HepG2 (cell line): ENCODE measurements at regions not wholly inside any gene's neighbourhood (a gene's known extent, or its start where the extent isn't known, plus 50 kb on each side); places are given as distances from the start of the nearest gene placed in this dataset.

ENCODE experiments used
- CEBPG ChIP-seq: IDR thresholded peaks from 2 replicates; pipeline ENCODE4 v1.6.1; 2016
- EP300 ChIP-seq, 3 experiments: sonication (generic) in 1 of 3; formaldehyde crosslinking in 1 of 3; IDR thresholded peaks; 2 replicates each; pipeline versions ENCODE4 v1.5.1 to v1.6.1; 2011 to 2020; ENCODE audit warnings: low read depth in 2 of 3, low read length in 2 of 3, borderline replicate concordance in 1 of 3, improper control_type of control experiment in 1 of 3, mild to moderate bottlenecking in 1 of 3, missing genetic modification reagents in 1 of 3, moderate library complexity in 1 of 3
- MAZ ChIP-seq, 2 experiments: sonication (generic) in 1 of 2; formaldehyde crosslinking in 1 of 2; IDR thresholded peaks; 2 replicates each; pipeline versions ENCODE4 v1.5.0 to v1.6.1; 2012 to 2020; ENCODE audit warnings: low read depth in 2 of 2, mild to moderate bottlenecking in 2 of 2, borderline replicate concordance in 1 of 2, improper control_type of control experiment in 1 of 2, low read length in 1 of 2, missing genetic modification reagents in 1 of 2, moderate library complexity in 1 of 2
- ZBTB21 ChIP-seq: sonication (generic); formaldehyde crosslinking; IDR thresholded peaks from 2 replicates; pipeline ENCODE4 v1.4.0; 2020; ENCODE audit warnings: missing genetic modification reagents
- ZBTB33 ChIP-seq: sonication (generic); formaldehyde crosslinking; IDR thresholded peaks from 2 replicates; pipeline ENCODE4 v1.4.0; 2020; ENCODE audit warnings: missing genetic modification reagents
- ZBTB7A ChIP-seq: sonication (generic); formaldehyde crosslinking; IDR thresholded peaks from 2 replicates; pipeline ENCODE4 v1.8.0; 2022; ENCODE audit warnings: mild to moderate bottlenecking, missing genetic modification reagents
- ZSCAN20 ChIP-seq: sonication (generic); formaldehyde crosslinking; IDR thresholded peaks from 2 replicates; pipeline ENCODE4 v1.4.0; 2020; ENCODE audit warnings: missing genetic modification reagents, mild to moderate bottlenecking, borderline replicate concordance
- TF ChIP-seq, protein P1 (sequence below): sonication (generic); formaldehyde crosslinking; IDR thresholded peaks from 2 replicates; pipeline ENCODE4 v1.5.0; 2020; ENCODE audit warnings: mild to moderate bottlenecking, missing genetic modification reagents, moderate library complexity

GRCh38 chr15:70247281-70247680 lies 149.6 kb upstream of the TLE3 start:
- no peak for TF ChIP-seq ZSCAN20
- TF ChIP-seq ZBTB33 (CRISPR knock-in tag), result no peak
- no peak for TF ChIP-seq EP300 (IDR thresholded peaks at IDR 0.05; ENCODE audit: low read depth in 2 of 2, low read length in 2 of 2)
- no peak for TF ChIP-seq EP300 (CRISPR knock-in tag; IDR thresholded peaks at IDR 0.05; ENCODE audit: borderline replicate concordance)
- no peak for TF ChIP-seq MAZ (IDR thresholded peaks at IDR 0.05; ENCODE audit: borderline replicate concordance, low read depth, low read length)
- TF ChIP-seq MAZ (CRISPR knock-in tag; IDR thresholded peaks at IDR 0.05; ENCODE audit: low read depth), result no peak
- TF ChIP-seq ZBTB7A (CRISPR knock-in tag), result no peak
- no peak for TF ChIP-seq ZBTB21
- TF ChIP-seq, protein P1, sequence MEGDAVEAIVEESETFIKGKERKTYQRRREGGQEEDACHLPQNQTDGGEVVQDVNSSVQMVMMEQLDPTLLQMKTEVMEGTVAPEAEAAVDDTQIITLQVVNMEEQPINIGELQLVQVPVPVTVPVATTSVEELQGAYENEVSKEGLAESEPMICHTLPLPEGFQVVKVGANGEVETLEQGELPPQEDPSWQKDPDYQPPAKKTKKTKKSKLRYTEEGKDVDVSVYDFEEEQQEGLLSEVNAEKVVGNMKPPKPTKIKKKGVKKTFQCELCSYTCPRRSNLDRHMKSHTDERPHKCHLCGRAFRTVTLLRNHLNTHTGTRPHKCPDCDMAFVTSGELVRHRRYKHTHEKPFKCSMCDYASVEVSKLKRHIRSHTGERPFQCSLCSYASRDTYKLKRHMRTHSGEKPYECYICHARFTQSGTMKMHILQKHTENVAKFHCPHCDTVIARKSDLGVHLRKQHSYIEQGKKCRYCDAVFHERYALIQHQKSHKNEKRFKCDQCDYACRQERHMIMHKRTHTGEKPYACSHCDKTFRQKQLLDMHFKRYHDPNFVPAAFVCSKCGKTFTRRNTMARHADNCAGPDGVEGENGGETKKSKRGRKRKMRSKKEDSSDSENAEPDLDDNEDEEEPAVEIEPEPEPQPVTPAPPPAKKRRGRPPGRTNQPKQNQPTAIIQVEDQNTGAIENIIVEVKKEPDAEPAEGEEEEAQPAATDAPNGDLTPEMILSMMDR (CRISPR knock-in tag), result no peak
- TF ChIP-seq CEBPG (CRISPR knock-in tag), result no peak
